Esophagus squamous epithelium (tissue), 5 donors: ENCODE measurements at regions not wholly inside any gene's neighbourhood (a gene's known extent, or its start where the extent isn't known, plus 50 kb on each side); places are given as distances from the start of the nearest gene placed in this dataset.

Source experiments
- DNase-seq: peaks from one replicate; lab custom pipeline; 2025; lab: John Stamatoyannopoulos, UW
- H3K27ac ChIP-seq, 4 donors: fragments of 200-600 bp; sonication (generic); one replicate each; pipeline ENCODE4 v1.5.1; 2016 to 2019; ENCODE audit warnings: mild to moderate bottlenecking in 1 of 4
- H3K27me3 ChIP-seq, 4 donors: fragments of 200-600 bp; sonication (generic); 1 replicate in 3 of 4; 2 replicates in 1 of 4; pipeline versions ENCODE4 v1.5.1 to v1.6.0; 2017 to 2021; ENCODE audit warnings: antibody characterized with exemption in 1 of 4
- H3K36me3 ChIP-seq, 3 donors: fragments of 200-600 bp; sonication (generic); one replicate each; pipeline ENCODE4 v1.5.1; 2016 to 2019
- H3K4me1 ChIP-seq, 3 donors: fragments of 200-600 bp; sonication (generic); one replicate each; pipeline ENCODE4 v1.5.1; 2017 to 2019
- H3K4me3 ChIP-seq, 4 donors: fragments of 200-600 bp; sonication (generic); 1 replicate in 3 of 4; 2 replicates in 1 of 4; pipeline ENCODE4 v1.5.1; 2016 to 2019; ENCODE audit warnings: mild to moderate bottlenecking in 2 of 4, moderate library complexity in 1 of 4
- H3K9me3 ChIP-seq, 3 donors: fragments of 200-600 bp; sonication (generic); one replicate each; pipeline ENCODE4 v1.5.1; 2016 to 2019
- POLR2A ChIP-seq, 4 donors: fragments of 450-650 bp; IDR thresholded peaks; one replicate each; pipeline ENCODE4 v1.6.1; 2017; ENCODE audit warnings: antibody characterized with exemption in 4 of 4, mild to moderate bottlenecking in 4 of 4, moderate library complexity in 3 of 4
- WGBS, 2 donors: methylation state at CpG; one replicate each; pipeline ENCODE4 v1.1.5; 2018; 5-methylcytosine and 5-hydroxymethylcytosine counted together
- intact Hi-C: fragments of 100-400 bp; cut with DNase I; formaldehyde crosslinking; loops from one replicate; pipeline ENCODE4 v1.15.0; 2022
- TF ChIP-seq, protein P1 (sequence below), 6 experiments: fragments of 450-650 bp in 4 of 6; fragments of 200-600 bp in 2 of 6; sonication (generic) in 2 of 6; IDR thresholded peaks; one replicate each; pipeline ENCODE4 v1.5.1; 2016 to 2019; ENCODE audit warnings: antibody characterized with exemption in 6 of 6, mild to moderate bottlenecking in 4 of 6, moderate library complexity in 4 of 6
- donor health status: DM: yes; HTN: yes; CAD: no.

DNA sequence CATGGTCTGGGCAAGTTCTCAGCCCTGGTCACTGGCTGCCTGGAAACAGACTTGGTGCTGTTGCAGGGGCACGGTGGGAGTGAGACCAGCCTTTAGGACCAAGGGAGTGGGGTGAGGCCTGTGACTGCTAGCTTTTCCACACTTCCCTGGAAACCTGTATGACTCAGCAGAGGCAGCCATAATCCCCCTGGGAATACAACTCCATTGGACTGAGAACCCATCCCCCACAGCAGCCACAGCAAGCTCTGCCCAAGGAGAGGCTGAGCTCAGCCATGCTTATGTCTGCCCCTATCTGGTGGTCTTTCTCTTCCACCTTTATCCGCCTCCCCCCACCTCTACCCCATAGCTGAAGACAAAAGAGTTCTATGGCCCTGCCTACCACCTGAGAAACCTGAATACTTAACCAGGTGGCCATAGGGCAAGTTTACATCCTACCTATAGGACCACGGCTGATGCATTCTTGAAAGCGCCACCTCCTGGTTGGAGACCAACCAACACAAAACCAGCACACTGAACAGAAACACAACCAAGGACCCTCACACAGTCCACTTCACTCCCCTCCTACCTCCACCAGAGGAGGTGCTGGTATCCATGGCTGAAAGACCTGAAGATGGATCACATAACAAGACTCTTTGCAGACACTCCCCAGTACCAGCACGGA is 816.2 kb upstream of the SOX9 start:
- TF ChIP-seq, protein P1, sequence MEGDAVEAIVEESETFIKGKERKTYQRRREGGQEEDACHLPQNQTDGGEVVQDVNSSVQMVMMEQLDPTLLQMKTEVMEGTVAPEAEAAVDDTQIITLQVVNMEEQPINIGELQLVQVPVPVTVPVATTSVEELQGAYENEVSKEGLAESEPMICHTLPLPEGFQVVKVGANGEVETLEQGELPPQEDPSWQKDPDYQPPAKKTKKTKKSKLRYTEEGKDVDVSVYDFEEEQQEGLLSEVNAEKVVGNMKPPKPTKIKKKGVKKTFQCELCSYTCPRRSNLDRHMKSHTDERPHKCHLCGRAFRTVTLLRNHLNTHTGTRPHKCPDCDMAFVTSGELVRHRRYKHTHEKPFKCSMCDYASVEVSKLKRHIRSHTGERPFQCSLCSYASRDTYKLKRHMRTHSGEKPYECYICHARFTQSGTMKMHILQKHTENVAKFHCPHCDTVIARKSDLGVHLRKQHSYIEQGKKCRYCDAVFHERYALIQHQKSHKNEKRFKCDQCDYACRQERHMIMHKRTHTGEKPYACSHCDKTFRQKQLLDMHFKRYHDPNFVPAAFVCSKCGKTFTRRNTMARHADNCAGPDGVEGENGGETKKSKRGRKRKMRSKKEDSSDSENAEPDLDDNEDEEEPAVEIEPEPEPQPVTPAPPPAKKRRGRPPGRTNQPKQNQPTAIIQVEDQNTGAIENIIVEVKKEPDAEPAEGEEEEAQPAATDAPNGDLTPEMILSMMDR (IDR thresholded peaks at IDR 0.05), result no peak
- no peak for TF ChIP-seq POLR2A (IDR thresholded peaks at IDR 0.05)
- Histone ChIP-seq H3K27me3 (no peaks in the 10 kb centered on the region), H3K4me3 (no peak overlapping the region), H3K9me3 (peaks cover 0 to 5% (median 0%) of the 10 kb centered on the region in 3 donors), H3K4me1 (no peaks in the 10 kb centered on the region), H3K27ac (no peak overlapping the region), H3K36me3 (no peaks in the 10 kb centered on the region)
- intact Hi-C loops, result no loop called here
- WGBS, 2 donors, result 79 to 100% methylated on average over 2 to 3 of the region's 5 CpGs
- DNase-seq, result no peak

DNA sequence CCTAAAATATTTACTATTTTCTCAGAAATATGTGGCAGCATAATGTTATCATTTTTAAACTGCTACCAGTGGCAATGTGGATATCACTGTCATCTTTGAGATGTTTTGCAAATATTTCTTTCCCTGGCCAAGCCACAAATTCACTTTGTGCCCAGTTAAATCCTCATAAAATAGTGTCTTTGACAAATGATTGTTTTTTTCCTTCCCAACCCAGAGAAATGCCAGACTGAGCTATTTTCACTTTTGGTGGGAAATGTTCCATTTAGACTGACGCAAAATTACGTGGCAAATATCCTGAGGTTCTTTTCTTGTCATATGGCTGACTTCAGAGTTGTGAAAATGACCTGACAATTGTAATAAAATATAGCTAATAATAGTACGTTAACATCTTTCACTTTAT is 807.0 kb upstream of the SOX9 start:
- WGBS, 2 donors, result 44 to 45% methylated on average over 3 of the region's 3 CpGs
- no peaks in the 10 kb centered on the region for H3K36me3 ChIP-seq
- no peak for DNase-seq
- H3K4me3 ChIP-seq, result no peak overlapping the region
- intact Hi-C loops, result no loop called here
- TF ChIP-seq, protein P1 (IDR thresholded peaks at IDR 0.05), result no peak
- no peak for TF ChIP-seq POLR2A (IDR thresholded peaks at IDR 0.05)
- no peaks in the 10 kb centered on the region for H3K9me3 ChIP-seq
- no peak overlapping the region for H3K27ac ChIP-seq
- H3K27me3 ChIP-seq, result no peaks in the 10 kb centered on the region
- H3K4me1 ChIP-seq, result no peaks in the 10 kb centered on the region

DNA sequence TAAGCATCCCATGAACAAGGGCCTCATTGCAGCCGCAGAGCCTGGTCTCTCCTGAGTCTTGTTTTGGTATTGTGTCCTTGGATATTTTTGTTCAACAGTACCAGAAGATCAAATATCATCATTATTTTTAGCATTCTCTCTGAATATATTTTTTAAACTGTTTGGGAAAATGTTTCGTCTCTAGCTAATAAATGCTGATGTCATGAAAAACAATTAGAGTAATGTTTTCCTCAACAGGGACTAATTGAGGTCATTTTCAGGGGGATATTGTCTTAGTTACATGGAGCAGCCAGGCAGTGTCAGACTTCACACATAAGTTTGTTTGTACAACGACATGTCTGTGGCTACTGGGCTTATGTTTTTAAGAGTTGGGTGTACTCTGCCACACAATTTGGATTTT is 805.3 kb upstream of the SOX9 start:
- intact Hi-C loops, result no loop called here

DNA sequence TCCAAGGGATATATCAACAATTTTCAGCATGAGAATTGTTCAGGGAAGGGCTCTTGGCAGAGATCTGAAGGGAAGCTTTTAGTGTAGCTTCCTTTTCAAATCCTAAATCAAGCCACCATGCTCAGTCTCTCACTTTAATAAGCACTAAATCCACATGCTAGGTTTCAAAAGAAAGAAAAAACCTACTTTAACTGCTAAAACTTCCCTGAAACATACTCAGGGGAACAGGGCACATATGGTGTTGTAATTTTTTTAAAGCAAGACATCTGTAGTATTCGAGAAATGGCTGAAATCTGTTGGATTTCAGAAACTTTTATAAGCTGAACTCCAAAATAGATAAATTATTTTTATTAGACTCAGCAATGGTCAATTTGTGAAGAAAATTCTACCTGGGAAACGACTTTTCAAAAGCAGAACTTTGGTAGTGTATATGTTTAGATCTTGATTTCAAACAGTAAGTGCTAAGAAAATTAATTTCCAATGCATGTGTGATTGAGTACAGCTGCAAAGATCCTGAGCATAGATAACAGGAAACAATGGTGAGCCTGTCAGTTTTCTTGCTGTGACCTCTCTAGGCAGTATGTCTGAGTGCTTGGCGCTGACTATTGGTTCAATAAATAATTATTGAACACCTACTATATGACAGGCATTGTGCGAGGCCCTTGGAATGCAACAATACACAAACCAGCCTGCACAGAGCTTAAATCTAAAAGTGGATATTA is 804.5 kb upstream of the SOX9 start:
- TF ChIP-seq, protein P1 (IDR thresholded peaks at IDR 0.05), result no peak
- no peak for TF ChIP-seq POLR2A (IDR thresholded peaks at IDR 0.05)
- Histone ChIP-seq H3K27me3 (no peaks in the 10 kb centered on the region), H3K9me3 (no peaks in the 10 kb centered on the region), H3K27ac (no peak overlapping the region), H3K4me1 (peaks cover 0 to 12% (median 0%) of the 10 kb centered on the region in 3 donors), H3K4me3 (no peak overlapping the region), H3K36me3 (no peaks in the 10 kb centered on the region)
- 64 to 70% methylated on average over 4 of the region's 4 CpGs for WGBS, 2 donors
- intact Hi-C loops, result no loop called here
- no peak for DNase-seq

More for the DNA sequence above, 805.3 kb upstream of the SOX9 start:
- H3K9me3 ChIP-seq, result no peaks in the 10 kb centered on the region
- H3K36me3 ChIP-seq, result no peaks in the 10 kb centered on the region
- H3K27me3 ChIP-seq, result no peaks in the 10 kb centered on the region
- no peak for DNase-seq
- TF ChIP-seq, protein P1 (IDR thresholded peaks at IDR 0.05), result no peak
- TF ChIP-seq POLR2A (IDR thresholded peaks at IDR 0.05), result no peak
- no peak overlapping the region for H3K27ac ChIP-seq
- H3K4me3 ChIP-seq, result no peak overlapping the region
- WGBS, 2 donors, result 66 to 78% methylated on average over 3 of the region's 3 CpGs
- peaks cover 0 to 5% (median 0%) of the 10 kb centered on the region in 3 donors for H3K4me1 ChIP-seq
